Fibroblast of lung (primary cell): ENCODE measurements at regions not wholly inside any gene's neighbourhood (a gene's known extent, or its start where the extent isn't known, plus 50 kb on each side); places are given as distances from the start of the nearest gene placed in this dataset.

Source experiments
- CTCF ChIP-seq, 2 donors: IDR thresholded peaks in 1 of 2; conservative IDR thresholded peaks in 1 of 2; 1 replicate in 1 of 2; 2 replicates in 1 of 2; pipeline ENCODE4 v1.5.1; 2011 to 2012; ENCODE audit warnings: low read length in 2 of 2, control low read depth in 1 of 2, inconsistent platforms in 1 of 2, low read depth in 1 of 2, mild to moderate bottlenecking in 1 of 2
- EZH2 ChIP-seq: IDR thresholded peaks from 2 replicates; pipeline ENCODE4 v1.5.1; 2012; ENCODE audit warnings: low read length, control low read depth, mild to moderate bottlenecking; ENCODE audit errors: missing control alignments

GRCh38 chr4:83686166-83686565 is 150.3 kb downstream of the GPAT3 start:
- no peak for TF ChIP-seq EZH2
- TF ChIP-seq CTCF (conservative IDR thresholded peaks at IDR 0.05 in 1 of 2, IDR thresholded peaks at IDR 0.05 in 1 of 2; ENCODE audit: low read depth in 1 of 2, low read length in 2 of 2) = no peak
